T-helper 17 cell (primary cell): ENCODE measurements at regions not wholly inside any gene's neighbourhood (a gene's known extent, or its start where the extent isn't known, plus 50 kb on each side); places are given as distances from the start of the nearest gene placed in this dataset.
"Not testable (repeated sequence)": the region's sequence is repeated elsewhere in the genome, so short reads cannot be mapped to it uniquely, and the experiment has no call there.

Experiments
- ATAC-seq: fragments of 150-1000 bp; cut with Tn5 transposase; 2 replicates; pipeline ENCODE4 v1.10.0; 2021; ENCODE audit warnings: mild to moderate bottlenecking, moderate library complexity
- DNase-seq, 3 donors: peaks; one replicate each; pipeline versions ENCODE4 v3.0.0 to v3.0.0-alpha.2; 2020 to 2021
- H3K9me3 ChIP-seq: one replicate; pipeline ENCODE4 v1.7.0; 2013; ENCODE audit warnings: low read length, mild to moderate bottlenecking; ENCODE audit not compliant: control insufficient read depth, poor library complexity, severe bottlenecking
- H3K27ac Mint-ChIP-seq: one replicate; pipeline ENCODE4 v1.8.0; 2022; ENCODE audit warnings: mild to moderate bottlenecking, moderate library complexity, mixed read lengths
- H3K27me3 Mint-ChIP-seq: one replicate; pipeline ENCODE4 v1.8.0; 2022; ENCODE audit warnings: mixed read lengths
- H3K36me3 Mint-ChIP-seq: one replicate; pipeline ENCODE4 v1.8.0; 2022; ENCODE audit warnings: low read depth, mixed read lengths
- H3K4me1 Mint-ChIP-seq: one replicate; pipeline ENCODE4 v1.8.0; 2022; ENCODE audit warnings: mild to moderate bottlenecking, mixed read lengths
- H3K4me3 Mint-ChIP-seq: one replicate; pipeline ENCODE4 v1.8.0; 2022; ENCODE audit warnings: mild to moderate bottlenecking, moderate library complexity, mixed read lengths

DNA sequence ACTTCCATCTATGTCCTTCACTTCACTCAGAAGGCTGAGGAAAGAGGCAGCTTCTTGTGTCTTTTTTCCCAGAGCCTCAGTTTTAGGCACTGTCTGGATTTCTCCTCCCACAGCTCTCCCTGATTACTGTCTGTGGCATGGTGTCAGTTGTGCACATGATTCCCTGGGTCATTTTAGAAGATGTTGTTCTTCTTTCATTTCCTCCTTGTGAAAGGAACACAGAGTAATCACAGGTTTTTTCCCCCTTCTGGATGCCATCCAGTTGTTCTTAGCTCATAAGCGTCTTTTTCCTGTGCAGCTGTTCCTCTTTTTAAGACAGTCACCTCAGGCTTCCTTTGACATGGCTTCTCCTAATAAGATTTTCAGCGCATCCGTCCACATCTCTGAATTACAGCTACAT, 212.2 kb downstream of the FAM181B start:
- Mint-ChIP-seq H3K36me3 (no peaks in the 10 kb centered on the region), H3K27me3 (no peaks in the 10 kb centered on the region), H3K4me3 (no peak overlapping the region), H3K27ac (no peak overlapping the region), H3K4me1 (no peaks in the 10 kb centered on the region)
- no peaks in the 10 kb centered on the region for H3K9me3 ChIP-seq
- ATAC-seq (no peak), DNase-seq (no peak)

- no peaks in the 10 kb centered on the region for H3K4me1 Mint-ChIP-seq
These were observed 226.4 kb downstream of the FAM181B start for GRCh38 chr11:82507288-82507687.

GRCh38 chr11:82505379-82505778, 228.3 kb downstream of the FAM181B start:
- no peaks in the 10 kb centered on the region for H3K4me1 Mint-ChIP-seq
- no peaks in the 10 kb centered on the region for H3K9me3 ChIP-seq
- H3K4me3 Mint-ChIP-seq = no peak overlapping the region
- H3K36me3 Mint-ChIP-seq = no peaks in the 10 kb centered on the region
- H3K27ac Mint-ChIP-seq = no peak overlapping the region
- H3K27me3 Mint-ChIP-seq = no peaks in the 10 kb centered on the region
- ATAC-seq = no peak
- DNase-seq = no peak

More at GRCh38 chr11:82507288-82507687, 226.4 kb downstream of the FAM181B start:
- no peak for ATAC-seq
- no peaks in the 10 kb centered on the region for H3K9me3 ChIP-seq
- H3K4me3 Mint-ChIP-seq = no peak overlapping the region
- H3K27ac Mint-ChIP-seq = no peak overlapping the region
- no peaks in the 10 kb centered on the region for H3K36me3 Mint-ChIP-seq
- no peaks in the 10 kb centered on the region for H3K27me3 Mint-ChIP-seq
- no peak for DNase-seq

GRCh38 chr11:82501174-82501573, 232.5 kb downstream of the FAM181B start:
- not testable (repeated sequence) for H3K27ac Mint-ChIP-seq, ATAC-seq, H3K9me3 ChIP-seq, H3K4me3 Mint-ChIP-seq, DNase-seq, H3K36me3 Mint-ChIP-seq, H3K4me1 Mint-ChIP-seq, H3K27me3 Mint-ChIP-seq

GRCh38 chr11:82494988-82495432, 238.7 kb downstream of the FAM181B start:
- Mint-ChIP-seq H3K36me3 (no peaks in the 10 kb centered on the region), H3K4me3 (no peak overlapping the region), H3K4me1 (no peaks in the 10 kb centered on the region), H3K27me3 (no peaks in the 10 kb centered on the region), H3K27ac (no peak overlapping the region)
- no peak for ATAC-seq
- DNase-seq = no peak
- H3K9me3 ChIP-seq = peaks cover 2% of the 10 kb centered on the region

GRCh38 chr11:82474876-82475275, 258.8 kb downstream of the FAM181B start:
- H3K4me1 Mint-ChIP-seq = no peaks in the 10 kb centered on the region
- H3K27ac Mint-ChIP-seq = no peak overlapping the region
- no peak overlapping the region for H3K4me3 Mint-ChIP-seq
- H3K36me3 Mint-ChIP-seq = no peaks in the 10 kb centered on the region
- no peak for ATAC-seq
- H3K27me3 Mint-ChIP-seq = no peaks in the 10 kb centered on the region
- no peak for DNase-seq
- no peaks in the 10 kb centered on the region for H3K9me3 ChIP-seq

GRCh38 chr11:82465481-82465880, 268.2 kb downstream of the FAM181B start:
- H3K27ac Mint-ChIP-seq = no peak overlapping the region
- H3K4me1 Mint-ChIP-seq = no peaks in the 10 kb centered on the region
- H3K4me3 Mint-ChIP-seq = no peak overlapping the region
- DNase-seq (no peak), ATAC-seq (no peak)
- H3K27me3 Mint-ChIP-seq = no peaks in the 10 kb centered on the region
- H3K9me3 ChIP-seq = no peaks in the 10 kb centered on the region
- H3K36me3 Mint-ChIP-seq = no peaks in the 10 kb centered on the region

- no peaks in the 10 kb centered on the region for H3K9me3 ChIP-seq
- no peaks in the 10 kb centered on the region for H3K36me3 Mint-ChIP-seq
- H3K27me3 Mint-ChIP-seq = no peaks in the 10 kb centered on the region
- H3K27ac Mint-ChIP-seq = no peak overlapping the region
- no peaks in the 10 kb centered on the region for H3K4me1 Mint-ChIP-seq
- ATAC-seq = no peak
- no peak for DNase-seq
- H3K4me3 Mint-ChIP-seq = no peak overlapping the region
These were observed 270.9 kb downstream of the FAM181B start for GRCh38 chr11:82462608-82463242.

DNA sequence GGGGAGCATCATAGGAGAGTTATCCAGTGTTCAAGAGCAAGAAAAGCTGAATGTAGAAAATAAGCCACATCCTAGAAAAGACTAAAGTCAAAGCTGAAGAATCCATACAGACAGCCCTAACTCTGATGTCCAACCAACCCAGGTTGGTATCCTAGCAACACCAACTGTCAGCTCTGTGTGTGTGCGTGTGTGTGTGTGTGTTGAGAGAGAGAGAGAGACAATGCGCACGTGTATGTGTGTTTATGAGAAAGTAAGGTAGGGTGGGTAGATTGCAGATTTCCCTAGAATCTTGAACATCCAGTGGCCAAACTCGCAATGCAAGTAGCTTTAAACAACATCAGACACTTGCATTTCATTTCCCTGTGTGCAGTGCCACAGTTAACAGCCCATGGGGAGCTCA, 274.9 kb downstream of the FAM181B start:
- no peaks in the 10 kb centered on the region for H3K4me1 Mint-ChIP-seq
- no peak for DNase-seq
- H3K36me3 Mint-ChIP-seq = no peaks in the 10 kb centered on the region
- no peak overlapping the region for H3K27ac Mint-ChIP-seq
- H3K9me3 ChIP-seq = no peaks in the 10 kb centered on the region
- ATAC-seq = no peak
- no peaks in the 10 kb centered on the region for H3K27me3 Mint-ChIP-seq
- H3K4me3 Mint-ChIP-seq = no peak overlapping the region

- no peaks in the 10 kb centered on the region for H3K36me3 Mint-ChIP-seq
- H3K4me1 Mint-ChIP-seq = no peaks in the 10 kb centered on the region
- H3K9me3 ChIP-seq = no peaks in the 10 kb centered on the region
- no peak for DNase-seq
- no peaks in the 10 kb centered on the region for H3K27me3 Mint-ChIP-seq
- no peak overlapping the region for H3K4me3 Mint-ChIP-seq
- ATAC-seq = no peak
- H3K27ac Mint-ChIP-seq = no peak overlapping the region
These were observed 275.5 kb downstream of the FAM181B start for GRCh38 chr11:82458147-82458546.

DNA sequence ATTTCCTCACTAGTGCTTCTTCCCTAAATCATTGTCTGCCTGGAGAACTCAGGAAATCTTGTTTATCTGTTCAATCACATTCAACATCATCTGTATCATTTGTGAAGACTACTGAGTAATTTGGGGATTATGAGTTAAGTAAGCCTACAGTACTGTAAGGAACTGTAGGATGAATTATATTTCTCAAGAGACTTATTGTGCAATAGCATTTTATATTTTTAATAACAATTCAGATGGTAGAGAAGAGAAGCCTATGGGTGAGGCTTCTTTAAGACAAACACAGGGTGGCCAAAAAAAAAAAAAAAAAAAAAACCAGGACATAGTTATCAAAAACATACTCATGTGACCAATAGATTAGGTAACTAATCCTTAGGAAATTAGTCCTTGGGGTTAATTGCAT, 282.7 kb downstream of the FAM181B start:
- H3K4me1 Mint-ChIP-seq = no peaks in the 10 kb centered on the region
- no peaks in the 10 kb centered on the region for H3K36me3 Mint-ChIP-seq
- H3K27me3 Mint-ChIP-seq = no peaks in the 10 kb centered on the region
- DNase-seq = no peak
- no peak overlapping the region for H3K4me3 Mint-ChIP-seq
- no peak overlapping the region for H3K27ac Mint-ChIP-seq
- ATAC-seq = no peak
- no peaks in the 10 kb centered on the region for H3K9me3 ChIP-seq

DNA sequence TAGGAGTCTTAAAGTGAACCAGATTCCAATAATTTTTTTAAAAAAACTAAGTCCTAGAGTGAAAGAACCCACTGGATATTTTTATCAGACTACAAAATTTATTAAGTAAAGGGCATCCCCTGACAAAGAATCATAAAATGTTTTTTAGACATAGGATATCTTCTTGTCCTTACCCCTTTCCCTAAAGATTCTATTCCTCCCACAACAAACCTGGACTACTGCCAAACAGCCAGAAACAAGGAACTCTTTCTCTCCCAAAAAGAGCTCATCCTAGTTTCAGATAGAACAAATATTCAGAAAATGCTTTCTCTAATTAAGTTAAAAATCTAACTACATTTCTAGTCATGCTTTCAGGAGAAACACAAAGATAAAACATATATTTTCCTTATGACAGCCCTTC, 327.1 kb downstream of the FAM181B start:
- ATAC-seq (no peak), DNase-seq (no peak)
- no peak overlapping the region for H3K4me3 Mint-ChIP-seq
- no peak overlapping the region for H3K27ac Mint-ChIP-seq
- no peaks in the 10 kb centered on the region for H3K9me3 ChIP-seq
- H3K4me1 Mint-ChIP-seq = no peaks in the 10 kb centered on the region
- H3K36me3 Mint-ChIP-seq = no peaks in the 10 kb centered on the region
- H3K27me3 Mint-ChIP-seq = no peaks in the 10 kb centered on the region

GRCh38 chr11:82405421-82405820, 328.2 kb downstream of the FAM181B start:
- no peak for DNase-seq
- Mint-ChIP-seq H3K36me3 (no peaks in the 10 kb centered on the region), H3K27me3 (no peaks in the 10 kb centered on the region), H3K4me3 (no peak overlapping the region), H3K4me1 (no peaks in the 10 kb centered on the region), H3K27ac (no peak overlapping the region)
- no peaks in the 10 kb centered on the region for H3K9me3 ChIP-seq
- ATAC-seq = no peak

DNA sequence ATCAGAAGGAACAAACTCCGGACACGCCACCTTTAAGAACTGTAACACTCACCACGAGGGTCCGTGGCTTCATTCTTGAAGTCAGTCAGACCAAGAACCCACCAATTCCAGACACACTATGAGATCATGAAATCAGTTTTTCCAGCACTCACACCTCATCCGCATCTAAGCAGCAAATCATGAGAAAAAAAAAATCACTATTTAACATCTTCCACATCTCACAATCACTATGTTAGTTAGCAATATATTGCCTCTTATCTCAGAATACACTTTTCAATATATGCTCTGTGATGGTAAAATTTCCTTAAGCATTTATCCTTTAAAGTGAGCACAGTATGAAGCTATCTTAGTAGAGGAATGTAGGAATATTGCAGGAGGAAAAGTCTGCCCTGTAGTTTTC, 328.7 kb downstream of the FAM181B start:
- Mint-ChIP-seq H3K27ac (no peak overlapping the region), H3K36me3 (no peaks in the 10 kb centered on the region), H3K27me3 (no peaks in the 10 kb centered on the region), H3K4me3 (no peak overlapping the region), H3K4me1 (no peaks in the 10 kb centered on the region)
- no peaks in the 10 kb centered on the region for H3K9me3 ChIP-seq
- ATAC-seq (no peak), DNase-seq (no peak)
